Prostate gland (tissue), 1 donor: ENCODE measurements at regions not wholly inside any gene's neighbourhood (a gene's known extent, or its start where the extent isn't known, plus 50 kb on each side); places are given as distances from the start of the nearest gene placed in this dataset.

Source experiments
- POLR2A ChIP-seq: fragments of 450-650 bp; IDR thresholded peaks from one replicate; pipeline ENCODE4 v1.6.1; 2016; ENCODE audit warnings: antibody characterized with exemption, mild to moderate bottlenecking
- POLR2AphosphoS5 ChIP-seq: sonication (generic); formaldehyde crosslinking; IDR thresholded peaks from one replicate; pipeline ENCODE4 v1.6.1; 2017; ENCODE audit warnings: antibody characterized with exemption

- TF ChIP-seq POLR2A (no peak), POLR2AphosphoS5 (no peak)
Observed at GRCh38 chr3:146966124-146966523, 361.0 kb upstream of the PLSCR5 start.
